Bronchial epithelial cell (primary cell): ENCODE measurements at regions not wholly inside any gene's neighbourhood (a gene's known extent, or its start where the extent isn't known, plus 50 kb on each side); places are given as distances from the start of the nearest gene placed in this dataset.

ENCODE experiments used
- DNase-seq: peaks from one replicate; pipeline ENCODE4 v3.0.0-alpha.2; 2010; ENCODE audit warnings: low read depth
- FAIRE-seq: peaks from 2 replicates; lab custom pipeline; 2011; peaks lifted over from hg19 to GRCh38; lab: Jason Lieb, UNC
- H3K27me3 ChIP-seq: 2 replicates; pipeline ENCODE4 v1.5.1; 2011; ENCODE audit warnings: low read length; ENCODE audit not compliant: control insufficient read depth, insufficient read depth
- H3K36me3 ChIP-seq: 2 replicates; pipeline ENCODE4 v1.5.1; 2011; ENCODE audit warnings: low read length; ENCODE audit not compliant: control insufficient read depth, insufficient read depth
- H3K4me3 ChIP-seq: 2 replicates; pipeline ENCODE4 v1.5.1; 2011; ENCODE audit warnings: mild to moderate bottlenecking, low read depth, low read length, control low read depth
- TF ChIP-seq, protein P1 (sequence below): IDR thresholded peaks from 2 replicates; pipeline ENCODE4 v1.5.1; 2011; ENCODE audit warnings: mild to moderate bottlenecking, moderate library complexity, low read length, control low read depth, inconsistent platforms; ENCODE audit not compliant: insufficient read depth, severe bottlenecking

- H3K4me3 ChIP-seq = no peak overlapping the region
- no peaks in the 10 kb centered on the region for H3K27me3 ChIP-seq
- H3K36me3 ChIP-seq = no peaks in the 10 kb centered on the region
- TF ChIP-seq, protein P1, sequence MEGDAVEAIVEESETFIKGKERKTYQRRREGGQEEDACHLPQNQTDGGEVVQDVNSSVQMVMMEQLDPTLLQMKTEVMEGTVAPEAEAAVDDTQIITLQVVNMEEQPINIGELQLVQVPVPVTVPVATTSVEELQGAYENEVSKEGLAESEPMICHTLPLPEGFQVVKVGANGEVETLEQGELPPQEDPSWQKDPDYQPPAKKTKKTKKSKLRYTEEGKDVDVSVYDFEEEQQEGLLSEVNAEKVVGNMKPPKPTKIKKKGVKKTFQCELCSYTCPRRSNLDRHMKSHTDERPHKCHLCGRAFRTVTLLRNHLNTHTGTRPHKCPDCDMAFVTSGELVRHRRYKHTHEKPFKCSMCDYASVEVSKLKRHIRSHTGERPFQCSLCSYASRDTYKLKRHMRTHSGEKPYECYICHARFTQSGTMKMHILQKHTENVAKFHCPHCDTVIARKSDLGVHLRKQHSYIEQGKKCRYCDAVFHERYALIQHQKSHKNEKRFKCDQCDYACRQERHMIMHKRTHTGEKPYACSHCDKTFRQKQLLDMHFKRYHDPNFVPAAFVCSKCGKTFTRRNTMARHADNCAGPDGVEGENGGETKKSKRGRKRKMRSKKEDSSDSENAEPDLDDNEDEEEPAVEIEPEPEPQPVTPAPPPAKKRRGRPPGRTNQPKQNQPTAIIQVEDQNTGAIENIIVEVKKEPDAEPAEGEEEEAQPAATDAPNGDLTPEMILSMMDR = no peak
- DNase-seq (no peak), FAIRE-seq (no peak)
These were observed 488.6 kb downstream of the MRPL39 start for GRCh38 chr21:25118648-25119047.

GRCh38 chr21:25115021-25115420 lies 492.3 kb downstream of the MRPL39 start:
- no peak for DNase-seq
- TF ChIP-seq, protein P1 = no peak
- FAIRE-seq = no peak

GRCh38 chr21:25107708-25108107 lies 499.6 kb downstream of the MRPL39 start:
- TF ChIP-seq, protein P1 = no peak
- Histone ChIP-seq H3K27me3 (no peaks in the 10 kb centered on the region), H3K36me3 (no peaks in the 10 kb centered on the region), H3K4me3 (no peak overlapping the region)
- DNase-seq (peak; percentile 17), FAIRE-seq (no peak)

More at GRCh38 chr21:25115021-25115420, 492.3 kb downstream of the MRPL39 start:
- Histone ChIP-seq H3K27me3 (no peaks in the 10 kb centered on the region), H3K4me3 (no peak overlapping the region), H3K36me3 (no peaks in the 10 kb centered on the region)

GRCh38 chr21:25103500-25104207 lies 503.6 kb downstream of the MRPL39 start:
- no peak for FAIRE-seq

GRCh38 chr21:25097648-25098047 lies 509.6 kb downstream of the MRPL39 start:
- no peaks in the 10 kb centered on the region for H3K27me3 ChIP-seq
- no peaks in the 10 kb centered on the region for H3K36me3 ChIP-seq
- TF ChIP-seq, protein P1 = no peak
- FAIRE-seq (no peak), DNase-seq (no peak)
- H3K4me3 ChIP-seq = no peak overlapping the region

More at GRCh38 chr21:25103500-25104207, 503.6 kb downstream of the MRPL39 start:
- Histone ChIP-seq H3K4me3 (no peak overlapping the region), H3K36me3 (no peaks in the 10 kb centered on the region), H3K27me3 (no peaks in the 10 kb centered on the region)
- TF ChIP-seq, protein P1 = no peak
- no peak for DNase-seq
